GM19438 (cell line): ENCODE measurements at regions not wholly inside any gene's neighbourhood (a gene's known extent, or its start where the extent isn't known, plus 50 kb on each side); places are given as distances from the start of the nearest gene placed in this dataset.
"Not testable (repeated sequence)": the region's sequence is repeated elsewhere in the genome, so short reads cannot be mapped to it uniquely, and the experiment has no call there.

Experiments used
- ATAC-seq: cut with Tn5 transposase; IDR thresholded peaks from one replicate; pipeline ENCODE4 v1.9.1; 2021; ENCODE audit warnings: low read depth; ENCODE audit not compliant: unreplicated experiment

GRCh38 chr6:119848696-119849095, 499.1 kb upstream of the MAN1A1 start:
- ATAC-seq = no peak

GRCh38 chr6:119845161-119845560, 495.6 kb upstream of the MAN1A1 start:
- ATAC-seq = no peak

- ATAC-seq = no peak
Measured at GRCh38 chr6:119844387-119844786, 494.8 kb upstream of the MAN1A1 start.

GRCh38 chr6:119842191-119842590, 492.6 kb upstream of the MAN1A1 start:
- no peak for ATAC-seq

- ATAC-seq = no peak
Measured at GRCh38 chr6:119838043-119838442, 488.5 kb upstream of the MAN1A1 start.

GRCh38 chr6:119834418-119834817, 484.9 kb upstream of the MAN1A1 start:
- ATAC-seq = no peak

GRCh38 chr6:119832411-119832810, 482.9 kb upstream of the MAN1A1 start:
- ATAC-seq = no peak

GRCh38 chr6:119830494-119831295, 481.1 kb upstream of the MAN1A1 start:
- no peak for ATAC-seq

GRCh38 chr6:119830069-119830468, 480.5 kb upstream of the MAN1A1 start:
- no peak for ATAC-seq

- ATAC-seq = not testable (repeated sequence)
Measured at GRCh38 chr6:119829499-119829898, 479.9 kb upstream of the MAN1A1 start.

GRCh38 chr6:119829006-119829405, 479.4 kb upstream of the MAN1A1 start:
- ATAC-seq = no peak

GRCh38 chr6:119821380-119821779, 471.8 kb upstream of the MAN1A1 start:
- ATAC-seq = no peak

GRCh38 chr6:119818876-119819275, 469.3 kb upstream of the MAN1A1 start:
- no peak for ATAC-seq

GRCh38 chr6:119814609-119815400, 465.2 kb upstream of the MAN1A1 start:
- no peak for ATAC-seq

- ATAC-seq = no peak
Measured at GRCh38 chr6:119802464-119802863, 452.9 kb upstream of the MAN1A1 start.

GRCh38 chr6:119801056-119801455, 451.5 kb upstream of the MAN1A1 start:
- no peak for ATAC-seq

- ATAC-seq = no peak
Measured at GRCh38 chr6:119800526-119800925, 451.0 kb upstream of the MAN1A1 start.

- ATAC-seq = no peak
Measured at GRCh38 chr6:119799596-119800509, 450.3 kb upstream of the MAN1A1 start.

GRCh38 chr6:119791736-119792135, 442.2 kb upstream of the MAN1A1 start:
- no peak for ATAC-seq

GRCh38 chr6:119781365-119781764, 431.8 kb upstream of the MAN1A1 start:
- ATAC-seq = no peak

- no peak for ATAC-seq
Measured at GRCh38 chr6:119768201-119768600, 418.6 kb upstream of the MAN1A1 start.
